ENCODE measurements at regions not wholly inside any gene's neighbourhood (a gene's known extent, or its start where the extent isn't known, plus 50 kb on each side); places are given as distances from the start of the nearest gene placed in this dataset.
"Not testable (repeated sequence)": the region's sequence is repeated elsewhere in the genome, so short reads cannot be mapped to it uniquely, and the experiment has no call there.

GRCh38 chr16:29074554-29075402, 89.9 kb downstream of the LAT start:
- TF ChIP-seq CTCF, POLR2A (IDR thresholded peaks at IDR 0.05): not testable (repeated sequence)
